Upper lobe of left lung (tissue), 6 donors: ENCODE measurements at regions not wholly inside any gene's neighbourhood (a gene's known extent, or its start where the extent isn't known, plus 50 kb on each side); places are given as distances from the start of the nearest gene placed in this dataset.

Experiments
- ATAC-seq, 2 donors: fragments of 200-7000 bp; cut with Tn5 transposase; one replicate each; pipeline ENCODE4 v1.9.1; 2022; ENCODE audit warnings: mild to moderate bottlenecking in 2 of 2, moderate library complexity in 2 of 2; ENCODE audit not compliant: low FRiP score in 2 of 2
- DNase-seq, 2 donors: peaks; one replicate each; pipeline ENCODE4 v3.0.0-alpha.2; 2019 to 2020
- H3K27ac ChIP-seq, 4 donors: fragments of 200-600 bp; sonication (generic); one replicate each; pipeline ENCODE4 v1.5.1; 2016 to 2019
- H3K27me3 ChIP-seq, 4 donors: fragments of 200-600 bp; sonication (generic); one replicate each; pipeline ENCODE4 v1.5.1; 2017 to 2019
- H3K36me3 ChIP-seq, 4 donors: fragments of 200-600 bp; sonication (generic); one replicate each; pipeline ENCODE4 v1.5.1; 2016 to 2019
- H3K4me1 ChIP-seq, 4 donors: fragments of 200-600 bp; sonication (generic); one replicate each; pipeline ENCODE4 v1.5.1; 2018 to 2019
- H3K4me3 ChIP-seq, 4 donors: fragments of 200-600 bp; sonication (generic); one replicate each; pipeline ENCODE4 v1.5.1; 2017 to 2019; ENCODE audit warnings: mild to moderate bottlenecking in 2 of 4, moderate library complexity in 1 of 4
- H3K9me3 ChIP-seq, 4 donors: fragments of 200-600 bp; sonication (generic); one replicate each; pipeline ENCODE4 v1.5.1; 2018 to 2019
- EP300 ChIP-seq, 4 donors: sonication (generic); formaldehyde crosslinking; IDR thresholded peaks; one replicate each; pipeline ENCODE4 v1.5.1; 2017; ENCODE audit warnings: antibody characterized with exemption in 4 of 4, control low read depth in 2 of 4
- POLR2A ChIP-seq, 4 donors: fragments of 450-650 bp; IDR thresholded peaks; one replicate each; pipeline ENCODE4 v1.5.1; 2016 to 2017; ENCODE audit warnings: antibody characterized with exemption in 4 of 4, mild to moderate bottlenecking in 2 of 4
- POLR2AphosphoS5 ChIP-seq, 2 donors: sonication (generic); formaldehyde crosslinking; IDR thresholded peaks; one replicate each; pipeline ENCODE4 v1.5.1; 2017; ENCODE audit warnings: antibody characterized with exemption in 2 of 2
- WGBS, 2 donors: methylation state at CpG; one replicate each; pipeline ENCODE4 v1.1.5; 2017 to 2018; 5-methylcytosine and 5-hydroxymethylcytosine counted together
- TF ChIP-seq, protein P1 (sequence below), 6 experiments: fragments of 450-650 bp in 4 of 6; fragments of 200-600 bp in 2 of 6; sonication (generic) in 2 of 6; IDR thresholded peaks; one replicate each; pipeline ENCODE4 v1.5.1; 2016 to 2019; ENCODE audit warnings: antibody characterized with exemption in 6 of 6
- donor health status: DM: no; HTN: no; CAD: no; lungs with moderate emphysema.
- donor health status: DM: no; HTN: yes; CAD: no; lungs with severe emphysema.

DNA sequence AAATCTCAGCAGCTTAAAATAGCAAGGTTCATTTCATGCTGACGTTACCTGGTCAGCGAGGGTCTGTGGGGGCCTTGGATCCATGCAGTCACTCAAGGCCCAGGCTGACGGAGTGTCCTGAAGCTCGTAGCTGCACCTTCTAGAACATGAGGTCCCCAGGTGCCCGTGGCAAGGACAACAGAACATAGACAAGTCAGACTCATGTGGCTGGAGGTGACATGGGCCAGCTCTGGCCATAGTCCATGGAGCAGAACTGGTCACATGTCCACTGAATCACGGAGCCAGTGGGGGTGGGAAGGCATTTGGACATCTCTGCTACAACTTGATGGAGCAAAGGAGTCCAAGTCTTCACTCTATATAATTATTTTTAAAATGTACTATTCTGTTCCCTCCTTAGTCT is 233.2 kb downstream of the ACKR3 start:
- no peaks in the 10 kb centered on the region for H3K27me3 ChIP-seq
- DNase-seq (no peak), ATAC-seq (no peak)
- no peak for TF ChIP-seq POLR2AphosphoS5 (IDR thresholded peaks at IDR 0.05)
- no peak for TF ChIP-seq POLR2A (IDR thresholded peaks at IDR 0.05)
- TF ChIP-seq EP300 (IDR thresholded peaks at IDR 0.05), result no peak
- TF ChIP-seq, protein P1, sequence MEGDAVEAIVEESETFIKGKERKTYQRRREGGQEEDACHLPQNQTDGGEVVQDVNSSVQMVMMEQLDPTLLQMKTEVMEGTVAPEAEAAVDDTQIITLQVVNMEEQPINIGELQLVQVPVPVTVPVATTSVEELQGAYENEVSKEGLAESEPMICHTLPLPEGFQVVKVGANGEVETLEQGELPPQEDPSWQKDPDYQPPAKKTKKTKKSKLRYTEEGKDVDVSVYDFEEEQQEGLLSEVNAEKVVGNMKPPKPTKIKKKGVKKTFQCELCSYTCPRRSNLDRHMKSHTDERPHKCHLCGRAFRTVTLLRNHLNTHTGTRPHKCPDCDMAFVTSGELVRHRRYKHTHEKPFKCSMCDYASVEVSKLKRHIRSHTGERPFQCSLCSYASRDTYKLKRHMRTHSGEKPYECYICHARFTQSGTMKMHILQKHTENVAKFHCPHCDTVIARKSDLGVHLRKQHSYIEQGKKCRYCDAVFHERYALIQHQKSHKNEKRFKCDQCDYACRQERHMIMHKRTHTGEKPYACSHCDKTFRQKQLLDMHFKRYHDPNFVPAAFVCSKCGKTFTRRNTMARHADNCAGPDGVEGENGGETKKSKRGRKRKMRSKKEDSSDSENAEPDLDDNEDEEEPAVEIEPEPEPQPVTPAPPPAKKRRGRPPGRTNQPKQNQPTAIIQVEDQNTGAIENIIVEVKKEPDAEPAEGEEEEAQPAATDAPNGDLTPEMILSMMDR (IDR thresholded peaks at IDR 0.05), result no peak
- no peak overlapping the region for H3K4me3 ChIP-seq
- H3K27ac ChIP-seq, result no peak overlapping the region
- no peaks in the 10 kb centered on the region for H3K36me3 ChIP-seq
- peaks cover 0 to 10% (median 8%) of the 10 kb centered on the region in 4 donors for H3K9me3 ChIP-seq
- no peaks in the 10 kb centered on the region for H3K4me1 ChIP-seq
- WGBS, 2 donors, result 89 to 93% methylated on average over 6 of the region's 6 CpGs

DNA sequence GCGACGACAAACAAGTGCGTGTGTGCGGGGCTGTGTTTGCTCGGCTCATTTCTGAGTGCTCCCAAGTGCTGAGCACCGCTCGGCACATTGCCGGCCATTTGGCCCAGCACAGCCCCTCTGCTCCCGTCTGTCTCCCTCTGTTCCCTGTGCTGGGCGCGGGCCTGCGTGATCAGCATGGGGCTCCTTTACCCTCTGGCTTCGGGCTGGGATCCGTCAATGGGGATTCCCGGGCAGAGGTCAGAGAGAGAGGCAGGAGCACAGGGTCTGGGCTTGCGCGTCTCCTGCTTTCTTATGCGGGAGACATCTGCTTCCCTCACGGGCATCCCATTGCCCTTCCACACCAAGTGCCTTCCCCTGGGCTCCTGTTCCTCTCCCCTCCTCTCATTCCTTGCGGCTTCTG is 234.0 kb downstream of the ACKR3 start:
- no peaks in the 10 kb centered on the region for H3K27me3 ChIP-seq
- no peak overlapping the region for H3K4me3 ChIP-seq
- H3K9me3 ChIP-seq, result peaks cover 0 to 15% (median 14%) of the 10 kb centered on the region in 4 donors
- no peaks in the 10 kb centered on the region for H3K36me3 ChIP-seq
- TF ChIP-seq EP300 (IDR thresholded peaks at IDR 0.05), result no peak
- no peak for TF ChIP-seq POLR2A (IDR thresholded peaks at IDR 0.05)
- no peak for TF ChIP-seq POLR2AphosphoS5 (IDR thresholded peaks at IDR 0.05)
- TF ChIP-seq, protein P1 (IDR thresholded peaks at IDR 0.05), result no peak
- H3K4me1 ChIP-seq, result no peaks in the 10 kb centered on the region
- 81 to 87% methylated on average over 12 to 20 of the region's 20 CpGs for WGBS, 2 donors
- ATAC-seq, result no peak
- peak in 1 of 2 donors; percentile 69 for DNase-seq
- H3K27ac ChIP-seq, result no peak overlapping the region

DNA sequence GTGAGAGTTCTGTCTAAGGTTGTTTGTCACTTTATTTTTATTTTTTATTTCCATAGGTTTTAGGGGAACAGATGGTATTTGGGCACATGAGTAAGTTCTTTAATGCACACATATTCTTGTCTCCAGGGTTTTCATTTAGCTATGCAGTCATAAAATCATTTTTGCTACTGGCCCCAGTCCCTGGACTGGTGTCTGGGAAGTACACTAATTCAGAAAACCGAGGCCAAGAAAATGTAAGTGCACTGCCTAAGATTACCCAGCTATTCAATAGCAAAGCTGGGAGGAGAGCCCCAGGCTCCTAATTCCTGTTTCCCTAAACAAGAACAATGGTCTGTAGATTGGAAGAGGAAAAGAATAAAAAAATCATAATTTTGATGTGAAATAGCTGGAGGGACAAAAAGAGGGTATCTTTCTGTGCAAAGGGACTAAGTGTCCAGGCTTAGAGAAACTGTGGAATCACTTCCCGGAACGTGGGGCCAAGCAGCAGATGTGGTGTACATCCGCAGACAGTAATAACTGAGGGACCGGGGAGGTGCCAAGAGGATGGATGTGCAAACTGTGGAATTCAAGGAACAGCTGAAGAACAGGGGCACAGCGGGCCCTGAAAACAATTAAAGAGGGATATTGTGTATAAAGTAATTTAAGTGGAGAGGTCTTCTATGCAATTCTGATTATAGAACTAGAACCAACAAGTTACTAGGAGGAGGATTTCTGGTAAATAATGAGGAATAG is 236.3 kb downstream of the ACKR3 start:
- no peaks in the 10 kb centered on the region for H3K27me3 ChIP-seq
- TF ChIP-seq EP300 (IDR thresholded peaks at IDR 0.05), result no peak
- no peak for TF ChIP-seq POLR2AphosphoS5 (IDR thresholded peaks at IDR 0.05)
- no peak overlapping the region for H3K27ac ChIP-seq
- peaks cover 3 to 33% (median 29%) of the 10 kb centered on the region in 4 donors for H3K9me3 ChIP-seq
- no peak overlapping the region for H3K4me3 ChIP-seq
- no peaks in the 10 kb centered on the region for H3K4me1 ChIP-seq
- no peak for DNase-seq
- 86 to 91% methylated on average over 6 of the region's 6 CpGs for WGBS, 2 donors
- no peak for ATAC-seq
- H3K36me3 ChIP-seq, result no peaks in the 10 kb centered on the region

DNA sequence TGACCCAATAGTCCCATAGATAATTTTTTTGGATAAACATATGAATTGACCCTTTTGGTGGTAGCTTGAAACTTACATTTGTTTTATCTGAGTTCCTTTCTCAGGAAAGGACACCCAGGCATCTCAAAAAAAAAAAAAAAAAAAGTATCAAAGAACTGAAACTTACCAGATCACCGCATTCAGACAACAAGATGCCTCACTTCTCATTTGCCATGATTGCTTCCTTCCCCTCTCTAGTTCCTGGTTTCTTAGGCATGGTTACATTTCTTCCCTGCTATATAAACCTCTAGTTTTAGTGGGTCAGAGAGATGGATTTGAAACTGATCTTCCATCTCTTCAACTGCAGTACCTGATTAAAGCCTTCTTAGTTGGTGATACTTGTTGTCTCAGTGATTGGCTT is 240.1 kb downstream of the ACKR3 start:
- Histone ChIP-seq H3K27ac (no peak overlapping the region), H3K27me3 (no peaks in the 10 kb centered on the region), H3K36me3 (no peaks in the 10 kb centered on the region), H3K4me3 (no peak overlapping the region), H3K9me3 (peaks cover 3 to 33% (median 29%) of the 10 kb centered on the region in 4 donors), H3K4me1 (no peaks in the 10 kb centered on the region)
- DNase-seq (no peak), ATAC-seq (no peak)
- 86 to 94% methylated on average over 1 of the region's 1 CpG for WGBS, 2 donors
- TF ChIP-seq POLR2AphosphoS5 (IDR thresholded peaks at IDR 0.05), result no peak
- TF ChIP-seq, protein P1 (IDR thresholded peaks at IDR 0.05), result no peak
- no peak for TF ChIP-seq EP300 (IDR thresholded peaks at IDR 0.05)
- TF ChIP-seq POLR2A (IDR thresholded peaks at IDR 0.05), result no peak

DNA sequence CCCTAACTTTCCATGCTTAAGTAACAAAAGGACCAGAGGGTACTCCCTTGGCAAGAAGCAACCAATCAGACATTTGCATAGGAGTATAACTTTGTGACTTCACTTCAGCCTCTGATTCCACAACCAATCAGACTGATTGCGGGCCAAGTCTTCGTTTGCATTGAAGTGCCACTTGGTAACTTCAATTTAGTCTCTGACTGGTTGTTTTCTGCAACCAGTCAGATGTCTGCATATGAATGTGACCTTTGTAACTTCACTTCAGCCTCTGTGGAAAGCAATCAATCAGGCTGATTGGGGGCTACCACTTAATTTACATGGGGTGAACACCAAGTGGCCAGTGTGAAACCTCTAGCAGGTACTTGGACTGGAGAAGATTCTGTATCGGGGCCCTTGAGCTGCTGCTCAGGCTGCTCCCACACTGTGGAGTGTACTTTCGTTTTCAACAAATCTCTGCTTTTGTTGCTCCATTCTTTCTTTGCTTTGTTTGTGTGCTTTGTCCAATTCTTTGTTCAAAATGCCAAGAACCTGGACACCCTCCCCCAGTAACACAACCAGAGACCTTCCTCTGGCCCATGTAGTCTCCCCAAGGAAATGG is 241.5 kb downstream of the ACKR3 start:
- ATAC-seq (no peak), DNase-seq (no peak)
- no peaks in the 10 kb centered on the region for H3K36me3 ChIP-seq
- no peak overlapping the region for H3K4me3 ChIP-seq
- H3K4me1 ChIP-seq, result no peaks in the 10 kb centered on the region
- TF ChIP-seq EP300 (IDR thresholded peaks at IDR 0.05), result no peak
- TF ChIP-seq, protein P1 (IDR thresholded peaks at IDR 0.05), result no peak
- no peak for TF ChIP-seq POLR2A (IDR thresholded peaks at IDR 0.05)
- H3K9me3 ChIP-seq, result peaks cover 3 to 33% (median 29%) of the 10 kb centered on the region in 4 donors
- WGBS, 2 donors, result 82 to 93% methylated on average over 4 of the region's 4 CpGs
- no peaks in the 10 kb centered on the region for H3K27me3 ChIP-seq
- no peak overlapping the region for H3K27ac ChIP-seq
